ENCODE measurements at regions not wholly inside any gene's neighbourhood (a gene's known extent, or its start where the extent isn't known, plus 50 kb on each side); places are given as distances from the start of the nearest gene placed in this dataset.

- no peak for TF ChIP-seq CTCF (IDR thresholded peaks at IDR 0.05)
- no peak for TF ChIP-seq POLR2AphosphoS5 (IDR thresholded peaks at IDR 0.05)
Observed at GRCh38 chr9:89721971-89722530, 117.2 kb downstream of the GADD45G start.
